GM21717 (cell line): ENCODE measurements at regions not wholly inside any gene's neighbourhood (a gene's known extent, or its start where the extent isn't known, plus 50 kb on each side); places are given as distances from the start of the nearest gene placed in this dataset.
A peak's percentile ranks its signal among the peaks of the same experiment; 100 is the strongest.
"Not testable (repeated sequence)": the region's sequence is repeated elsewhere in the genome, so short reads cannot be mapped to it uniquely, and the experiment has no call there.

ENCODE experiments used
- ATAC-seq: cut with Tn5 transposase; IDR thresholded peaks from one replicate; pipeline ENCODE4 v1.9.1; 2021; ENCODE audit warnings: mild to moderate bottlenecking, moderate library complexity; ENCODE audit not compliant: unreplicated experiment

DNA sequence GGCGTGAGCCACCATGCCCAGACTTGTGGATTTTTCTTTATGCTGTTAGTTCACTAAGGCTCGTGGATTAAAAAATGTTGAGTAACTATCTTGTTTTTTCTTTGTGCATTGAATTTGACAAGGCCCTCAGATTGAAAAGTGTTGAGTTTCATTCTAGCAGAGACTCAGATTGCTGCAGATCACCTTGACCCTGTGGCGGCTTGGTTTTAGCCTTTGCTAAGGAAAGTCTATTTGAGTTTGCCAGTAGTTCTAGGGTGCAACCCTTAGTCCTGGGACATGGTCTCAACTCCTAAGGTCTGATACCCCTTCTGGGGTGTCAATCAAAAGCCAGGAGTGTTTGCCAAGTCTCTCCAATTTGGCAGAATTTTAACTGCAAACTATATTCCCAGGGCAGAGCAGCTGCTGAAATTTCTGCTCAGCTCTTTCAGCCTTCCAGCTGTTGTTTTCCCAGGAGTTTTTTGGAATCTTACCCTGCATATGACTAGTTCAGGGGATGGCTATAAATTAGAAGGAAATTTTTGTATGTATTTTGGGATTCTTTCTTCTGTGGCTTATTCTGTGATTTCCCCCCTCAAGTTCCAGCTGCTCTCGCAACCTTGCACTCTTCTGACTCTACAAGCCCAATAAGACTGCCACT, 84.3 kb upstream of the HAND1 start:
- ATAC-seq, result no peak

GRCh38 chr5:154559398-154560276, 81.6 kb upstream of the HAND1 start:
- peak; percentile 68 for ATAC-seq

DNA sequence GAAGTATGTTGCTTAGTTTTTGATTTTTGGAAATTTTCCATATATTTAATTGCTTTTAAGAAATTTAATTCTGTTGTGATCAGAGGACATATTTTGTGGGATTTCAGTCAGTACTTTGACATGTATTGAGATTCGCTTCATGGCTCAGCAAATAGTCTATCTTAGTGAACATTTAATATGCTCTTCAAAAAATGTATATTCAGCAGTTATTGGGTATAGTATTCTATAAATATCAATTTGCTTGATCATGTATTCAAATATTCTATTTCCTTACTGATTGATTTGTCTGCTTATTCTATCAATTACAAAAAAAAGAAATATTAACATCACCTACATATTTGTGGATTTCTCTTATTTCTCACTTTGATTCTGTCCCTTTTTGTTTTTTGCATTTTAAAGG, 79.5 kb upstream of the HAND1 start:
- no peak for ATAC-seq

DNA sequence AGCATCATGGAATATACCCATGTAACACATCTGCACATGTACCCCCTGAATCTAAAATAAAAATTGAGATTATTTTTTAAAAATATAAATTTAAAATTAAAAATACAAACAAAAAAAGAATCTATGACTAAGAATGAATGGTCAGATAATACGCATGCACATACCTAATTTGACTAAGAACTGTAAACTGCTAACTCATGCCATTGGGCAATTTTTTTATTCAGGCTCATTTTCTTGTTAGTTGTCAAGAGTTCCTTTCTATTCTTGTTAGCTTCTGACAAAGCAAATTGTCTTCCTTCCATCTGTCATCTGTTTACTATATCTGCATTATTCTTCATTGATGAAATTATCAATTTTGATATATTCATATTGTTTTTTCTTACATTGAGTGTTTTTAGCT, 69.5 kb upstream of the HAND1 start:
- ATAC-seq, result no peak

DNA sequence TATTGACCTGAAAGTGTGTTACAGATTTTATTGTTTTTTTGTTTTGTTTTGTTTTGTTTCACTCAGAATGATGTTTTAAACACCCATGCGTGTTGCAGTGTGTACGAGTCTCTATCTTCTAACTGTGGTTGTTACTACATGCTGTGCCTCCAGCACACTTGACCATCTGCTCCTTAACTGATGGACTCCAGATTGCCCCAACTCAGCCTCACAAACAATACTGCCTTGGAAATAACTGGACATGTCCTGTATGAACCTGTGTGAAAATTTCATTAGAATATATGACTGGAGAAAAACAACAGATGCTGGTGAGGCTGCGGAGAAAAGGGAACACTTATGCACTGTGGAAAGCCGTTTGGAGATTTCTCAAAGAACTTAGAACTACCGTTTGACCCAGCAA, 68.7 kb upstream of the HAND1 start:
- ATAC-seq, result no peak

GRCh38 chr5:154544646-154545045, 66.6 kb upstream of the HAND1 start:
- no peak for ATAC-seq

GRCh38 chr5:154543380-154543779, 65.4 kb upstream of the HAND1 start:
- ATAC-seq, result no peak

- no peak for ATAC-seq
These were observed 64.6 kb upstream of the HAND1 start for GRCh38 chr5:154542581-154542980.

DNA sequence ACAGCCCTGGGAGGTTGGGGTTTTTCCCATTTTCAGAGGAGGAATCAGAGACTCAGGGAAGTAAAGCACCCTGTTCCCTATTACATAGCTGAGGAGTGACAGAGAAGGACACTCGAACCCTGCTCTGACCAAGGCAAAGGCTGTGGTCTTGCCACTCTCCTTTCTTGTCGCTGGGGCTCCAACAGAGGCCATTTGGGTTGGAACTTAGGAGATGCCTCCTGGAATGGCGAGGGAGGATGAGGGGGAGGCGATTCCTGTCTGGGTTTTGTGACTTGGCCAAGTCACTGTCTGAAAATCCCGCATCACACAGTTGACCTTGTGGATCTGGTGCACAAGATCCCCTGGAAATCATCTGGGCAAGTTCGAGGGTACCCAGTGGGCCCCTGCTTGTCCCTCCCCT, 64.0 kb upstream of the HAND1 start:
- ATAC-seq, result no peak

DNA sequence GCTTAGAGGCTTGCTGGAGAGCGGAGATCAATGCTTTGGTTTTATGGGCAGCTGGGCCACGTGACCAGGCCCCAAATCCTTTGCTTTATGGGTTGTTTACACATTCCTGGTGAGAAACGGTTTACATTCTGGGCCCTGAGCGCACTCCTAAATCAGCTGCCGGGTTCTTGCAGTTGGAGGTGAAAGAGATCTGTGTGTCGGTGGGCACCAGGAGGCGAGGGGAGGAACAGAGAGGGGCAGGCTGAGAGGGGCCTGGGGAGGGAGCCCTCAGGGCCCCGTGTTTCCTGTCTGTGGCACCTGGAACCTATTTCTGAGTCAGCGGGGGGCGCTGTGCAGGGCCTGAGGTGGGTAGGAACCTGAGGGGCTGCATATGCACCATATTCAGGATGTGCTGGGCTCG, 63.5 kb upstream of the HAND1 start:
- ATAC-seq, result no peak

- no peak for ATAC-seq
These were observed 62.6 kb upstream of the HAND1 start for GRCh38 chr5:154540600-154540999.

DNA sequence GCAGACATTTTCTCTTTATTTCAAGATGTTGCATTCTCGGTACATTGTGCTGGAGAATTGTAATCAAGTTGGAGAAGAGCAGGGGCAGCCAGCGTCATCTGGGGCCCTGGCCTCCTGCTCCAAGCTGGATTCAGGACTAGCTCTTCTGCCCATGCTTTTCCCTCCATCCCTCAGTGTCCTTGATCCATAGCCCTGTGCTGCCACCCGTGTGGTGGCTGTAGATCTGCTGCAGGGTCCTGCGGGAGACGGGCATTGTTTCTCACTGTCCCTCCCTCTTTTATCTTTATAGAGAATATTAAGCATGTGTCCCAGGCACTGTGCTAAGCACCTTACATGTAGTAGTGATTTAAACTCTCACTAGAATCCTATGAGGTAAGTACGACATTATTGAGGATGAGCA, 60.5 kb upstream of the HAND1 start:
- no peak for ATAC-seq

- ATAC-seq, result not testable (repeated sequence)
These were observed 58.4 kb upstream of the HAND1 start for GRCh38 chr5:154536439-154536838.

- ATAC-seq, result no peak
These were observed 57.5 kb upstream of the HAND1 start for GRCh38 chr5:154535535-154535934.

GRCh38 chr5:154534457-154535050, 56.5 kb upstream of the HAND1 start:
- no peak for ATAC-seq

GRCh38 chr5:154529282-154529681, 51.3 kb upstream of the HAND1 start:
- no peak for ATAC-seq

DNA sequence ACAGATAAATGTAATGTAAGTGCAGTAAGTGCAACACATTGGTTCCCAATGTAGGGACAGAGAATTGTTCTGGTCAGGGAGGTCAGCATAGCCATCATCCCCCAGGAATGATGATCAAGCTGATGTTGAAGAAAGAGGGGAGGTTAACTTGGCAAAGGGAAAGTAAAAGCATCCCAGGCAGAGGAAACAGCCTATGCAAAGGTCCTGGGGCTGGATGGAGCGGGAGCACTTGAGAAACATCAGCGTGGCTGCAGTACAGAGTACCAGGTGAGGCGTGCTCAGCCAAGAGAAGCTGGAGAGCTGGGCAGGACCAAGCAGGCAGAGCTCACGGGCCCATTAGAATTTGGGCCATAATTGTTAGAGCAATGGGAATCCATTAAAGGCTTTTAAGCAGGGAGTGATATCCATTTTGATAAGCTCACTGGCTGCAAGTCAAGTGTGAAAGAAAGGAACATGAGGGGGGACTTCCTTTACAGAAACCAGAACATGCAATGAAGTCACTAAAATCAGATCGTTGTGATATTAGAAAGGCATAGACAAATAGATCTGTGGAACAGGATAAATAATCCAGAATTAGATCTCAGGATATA, 50.1 kb upstream of the HAND1 start:
- ATAC-seq, result no peak
